Loucy (cell line): ENCODE measurements at regions not wholly inside any gene's neighbourhood (a gene's known extent, or its start where the extent isn't known, plus 50 kb on each side); places are given as distances from the start of the nearest gene placed in this dataset.

ENCODE experiments used
- H2AFZ ChIP-seq: fragments of 200-600 bp; sonication (generic); 2 replicates; pipeline ENCODE4 v1.6.0; 2016; ENCODE audit warnings: antibody characterized with exemption, mild to moderate bottlenecking, low read length, moderate library complexity
- H3F3A ChIP-seq: fragments of 200-600 bp; 2 replicates; pipeline ENCODE4 v1.6.0; 2016; ENCODE audit warnings: antibody characterized with exemption, low read depth, mild to moderate bottlenecking
- H3K27me3 ChIP-seq: fragments of 200-600 bp; sonication (generic); 2 replicates; pipeline ENCODE4 v1.6.1; 2014; ENCODE audit warnings: low read length, mild to moderate bottlenecking; ENCODE audit not compliant: insufficient read depth, poor library complexity, severe bottlenecking
- H3K36me3 ChIP-seq: fragments of 200-600 bp; sonication (generic); 2 replicates; pipeline ENCODE4 v1.6.1; 2016; ENCODE audit warnings: low read length; ENCODE audit not compliant: insufficient read depth
- H3K4me1 ChIP-seq: fragments of 200-600 bp; sonication (generic); 2 replicates; pipeline ENCODE4 v1.5.1; 2014; ENCODE audit warnings: low read length, mild to moderate bottlenecking; ENCODE audit not compliant: insufficient read depth, poor library complexity, severe bottlenecking
- H3K4me2 ChIP-seq: fragments of 200-600 bp; sonication (generic); 2 replicates; pipeline ENCODE4 v1.6.0; 2014; ENCODE audit warnings: antibody characterized with exemption, low read length, low read depth, mild to moderate bottlenecking; ENCODE audit not compliant: poor library complexity, severe bottlenecking
- H3K4me3 ChIP-seq: fragments of 200-600 bp; sonication (generic); 2 replicates; pipeline ENCODE4 v1.5.1; 2014; ENCODE audit warnings: low read length, mild to moderate bottlenecking, mixed read lengths; ENCODE audit not compliant: poor library complexity, severe bottlenecking
- H3K79me2 ChIP-seq: fragments of 200-600 bp; sonication (generic); 2 replicates; pipeline ENCODE4 v1.6.1; 2014; ENCODE audit warnings: low read length; ENCODE audit not compliant: insufficient read depth
- H3K9ac ChIP-seq: fragments of 200-600 bp; sonication (generic); 2 replicates; pipeline ENCODE4 v1.6.0; 2014; ENCODE audit warnings: mild to moderate bottlenecking, low read depth, low read length, moderate library complexity; ENCODE audit not compliant: poor library complexity, severe bottlenecking
- H3K9me2 ChIP-seq: fragments of 200-600 bp; sonication (generic); replicated peaks from 2 replicates; pipeline ENCODE4 v1.6.1; 2016; ENCODE audit warnings: low read depth, low read length, mixed read lengths
- H3K9me3 ChIP-seq: fragments of 200-600 bp; sonication (generic); 2 replicates; pipeline ENCODE4 v1.6.1; 2014; ENCODE audit warnings: mild to moderate bottlenecking, antibody characterized with exemption, low read length, low read depth; ENCODE audit not compliant: insufficient read depth
- H4K20me1 ChIP-seq: fragments of 200-600 bp; sonication (generic); 2 replicates; pipeline ENCODE4 v1.6.0; 2014; ENCODE audit warnings: antibody characterized with exemption, low read length, mild to moderate bottlenecking; ENCODE audit not compliant: insufficient read depth, poor library complexity, severe bottlenecking
- EZH2phosphoT487 ChIP-seq: fragments of 200-600 bp; IDR thresholded peaks from 2 replicates; pipeline ENCODE4 v1.6.1; 2018; ENCODE audit warnings: antibody characterized with exemption, mild to moderate bottlenecking, moderate library complexity, borderline replicate concordance
- TF ChIP-seq, protein P1 (sequence below): fragments of 200-600 bp; sonication (generic); conservative IDR thresholded peaks from 2 replicates; pipeline ENCODE4 v1.5.1; 2014; ENCODE audit warnings: mild to moderate bottlenecking, antibody characterized with exemption, low read length

DNA sequence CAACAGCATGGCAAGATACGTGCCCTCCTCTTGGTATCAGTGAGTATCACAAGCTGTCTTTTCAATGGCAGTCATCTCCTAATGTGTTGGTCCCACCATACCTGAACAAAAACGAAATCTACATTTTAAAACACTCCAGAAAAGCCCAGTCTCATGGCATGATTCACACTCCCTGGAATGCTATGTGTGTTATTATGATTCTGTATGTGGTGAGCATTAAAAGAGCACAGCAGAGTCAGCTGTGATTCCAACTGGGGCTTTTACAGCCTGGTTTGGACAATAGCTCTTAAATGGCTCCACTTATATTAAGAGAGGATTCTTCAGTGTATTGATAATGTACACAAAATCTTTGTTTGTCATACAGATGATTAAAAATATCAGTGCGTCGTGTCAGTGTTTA lies 274.1 kb upstream of the GK2 start:
- H3K9me3 ChIP-seq: no peaks in the 10 kb centered on the region
- H3K4me2 ChIP-seq: no peak overlapping the region
- H3K4me1 ChIP-seq: peaks cover 47% of the 10 kb centered on the region
- no peaks in the 10 kb centered on the region for H3K79me2 ChIP-seq
- H3K9ac ChIP-seq: no peak overlapping the region
- H4K20me1 ChIP-seq: no peaks in the 10 kb centered on the region
- H3F3A ChIP-seq: peaks cover 17% of the 10 kb centered on the region
- H2AFZ ChIP-seq: no peak overlapping the region
- H3K27me3 ChIP-seq: no peaks in the 10 kb centered on the region
- TF ChIP-seq EZH2phosphoT487: no peak
- TF ChIP-seq, protein P1, sequence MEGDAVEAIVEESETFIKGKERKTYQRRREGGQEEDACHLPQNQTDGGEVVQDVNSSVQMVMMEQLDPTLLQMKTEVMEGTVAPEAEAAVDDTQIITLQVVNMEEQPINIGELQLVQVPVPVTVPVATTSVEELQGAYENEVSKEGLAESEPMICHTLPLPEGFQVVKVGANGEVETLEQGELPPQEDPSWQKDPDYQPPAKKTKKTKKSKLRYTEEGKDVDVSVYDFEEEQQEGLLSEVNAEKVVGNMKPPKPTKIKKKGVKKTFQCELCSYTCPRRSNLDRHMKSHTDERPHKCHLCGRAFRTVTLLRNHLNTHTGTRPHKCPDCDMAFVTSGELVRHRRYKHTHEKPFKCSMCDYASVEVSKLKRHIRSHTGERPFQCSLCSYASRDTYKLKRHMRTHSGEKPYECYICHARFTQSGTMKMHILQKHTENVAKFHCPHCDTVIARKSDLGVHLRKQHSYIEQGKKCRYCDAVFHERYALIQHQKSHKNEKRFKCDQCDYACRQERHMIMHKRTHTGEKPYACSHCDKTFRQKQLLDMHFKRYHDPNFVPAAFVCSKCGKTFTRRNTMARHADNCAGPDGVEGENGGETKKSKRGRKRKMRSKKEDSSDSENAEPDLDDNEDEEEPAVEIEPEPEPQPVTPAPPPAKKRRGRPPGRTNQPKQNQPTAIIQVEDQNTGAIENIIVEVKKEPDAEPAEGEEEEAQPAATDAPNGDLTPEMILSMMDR: no peak
- no peaks in the 10 kb centered on the region for H3K36me3 ChIP-seq
- H3K4me3 ChIP-seq: no peak overlapping the region
- H3K9me2 ChIP-seq: no peaks in the 10 kb centered on the region

DNA sequence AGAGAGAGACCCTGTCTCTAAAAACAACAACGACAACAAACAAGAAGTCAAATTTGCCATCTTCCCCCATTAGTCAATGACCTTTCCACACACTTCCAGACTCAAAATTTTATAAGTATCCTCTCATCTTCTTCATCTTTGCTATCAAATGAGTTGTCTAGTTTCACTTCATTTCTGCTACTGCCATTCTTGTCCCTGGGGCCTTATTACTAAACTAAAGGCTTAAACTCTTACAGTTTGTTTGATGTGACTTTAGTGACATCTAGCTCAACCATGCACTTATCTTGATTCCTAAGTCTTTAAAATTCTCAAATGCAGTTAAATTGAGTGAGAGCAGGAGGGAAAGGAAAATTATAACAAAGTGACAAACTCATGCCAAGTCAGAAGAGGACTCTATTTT lies 271.8 kb upstream of the GK2 start:
- peaks cover 17% of the 10 kb centered on the region for H3F3A ChIP-seq
- H3K9me3 ChIP-seq: no peaks in the 10 kb centered on the region
- H3K27me3 ChIP-seq: no peaks in the 10 kb centered on the region
- no peaks in the 10 kb centered on the region for H3K36me3 ChIP-seq
- H3K9me2 ChIP-seq: no peaks in the 10 kb centered on the region
- no peaks in the 10 kb centered on the region for H3K79me2 ChIP-seq
- H3K4me3 ChIP-seq: peak overlapping the region; percentile 54
- peak overlapping the region; percentile 58 for H3K4me2 ChIP-seq
- no peak for TF ChIP-seq EZH2phosphoT487
- TF ChIP-seq, protein P1: no peak; the same call in 1 of the 2 replicates
- peaks cover 47% of the 10 kb centered on the region for H3K4me1 ChIP-seq
- H2AFZ ChIP-seq: no peak overlapping the region
- peak overlapping the region; percentile 56 for H3K9ac ChIP-seq
- H4K20me1 ChIP-seq: no peaks in the 10 kb centered on the region

DNA sequence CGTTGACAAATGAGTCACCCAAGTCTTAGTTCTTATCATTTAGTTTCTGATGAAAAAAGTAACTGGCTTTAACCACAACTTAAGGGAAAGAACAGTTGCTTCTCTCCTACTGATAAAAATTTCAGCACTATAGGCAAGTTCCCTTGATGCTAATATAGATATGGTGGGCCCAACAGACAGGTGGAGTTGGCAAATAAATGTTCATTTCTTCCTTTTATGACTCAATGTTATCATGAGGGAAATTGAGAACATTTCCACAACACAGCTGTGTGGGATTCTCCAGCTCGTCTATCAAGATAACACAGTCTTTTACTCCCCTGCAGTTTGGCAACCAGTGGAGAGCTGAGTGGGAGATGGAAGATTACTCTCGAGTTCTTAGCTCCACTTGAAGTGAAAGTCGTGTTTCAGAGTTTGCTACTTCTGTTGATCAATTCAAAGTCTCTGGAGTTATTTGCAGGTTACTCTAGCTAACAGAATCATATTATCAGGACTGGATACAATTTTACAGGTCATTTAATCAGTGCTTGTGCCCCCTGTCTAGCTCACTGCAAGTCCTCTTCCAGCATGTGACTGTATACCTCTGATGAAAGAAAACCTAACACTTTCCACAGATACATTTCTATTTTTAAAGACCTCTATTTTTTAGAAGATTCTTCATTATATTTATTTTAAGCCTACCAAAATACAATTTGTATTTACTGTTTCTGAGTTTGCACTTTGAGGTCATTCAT lies 270.6 kb upstream of the GK2 start:
- Histone ChIP-seq H3K27me3 (no peaks in the 10 kb centered on the region), H4K20me1 (no peaks in the 10 kb centered on the region), H3F3A (peaks cover 19% of the 10 kb centered on the region), H3K36me3 (no peaks in the 10 kb centered on the region), H3K4me3 (peak overlapping the region; percentile 54), H3K9me2 (no peaks in the 10 kb centered on the region), H3K79me2 (no peaks in the 10 kb centered on the region), H3K9ac (peak overlapping the region; percentile 56), H3K4me2 (peak overlapping the region; percentile 58), H2AFZ (0 out of 2 replicates have a peak overlapping the region, but pooled peaks have one; percentile 3), H3K9me3 (no peaks in the 10 kb centered on the region), H3K4me1 (peaks cover 49% of the 10 kb centered on the region)
- no peak for TF ChIP-seq EZH2phosphoT487
- TF ChIP-seq, protein P1: no peak
